ENCODE measurements at regions not wholly inside any gene's neighbourhood (a gene's known extent, or its start where the extent isn't known, plus 50 kb on each side); places are given as distances from the start of the nearest gene placed in this dataset.

- Histone ChIP-seq H3K9me3 (ENCODE audit: control insufficient read depth, insufficient read depth, low read length) (peaks cover 8% of the 10 kb centered on the region), H3K27me3 (ENCODE audit: control insufficient read depth, insufficient read depth, low read length) (no peaks in the 10 kb centered on the region), H3K27ac (ENCODE audit: low read depth, low read length) (no peak overlapping the region), H3K4me3 (ENCODE audit: low read depth, low read length) (no peak overlapping the region)
- ChIA-PET CTCF (no interaction called here), POLR2A (no interaction called here)
- no peak for DNase-seq (ENCODE audit: low read depth, low spot score)
- no peak for TF ChIP-seq CTCF (IDR thresholded peaks at IDR 0.05; ENCODE audit: low read depth, low read length)
These were observed 209.7 kb upstream of the SGO1 start for GRCh38 chr3:20395692-20396091.

- TF ChIP-seq CTCF (IDR thresholded peaks at IDR 0.05; ENCODE audit: low read depth, low read length), result no peak
- Histone ChIP-seq H3K27me3 (ENCODE audit: control insufficient read depth, insufficient read depth, low read length) (no peaks in the 10 kb centered on the region), H3K27ac (ENCODE audit: low read depth, low read length) (no peak overlapping the region), H3K4me3 (ENCODE audit: low read depth, low read length) (no peak overlapping the region), H3K9me3 (ENCODE audit: control insufficient read depth, insufficient read depth, low read length) (peaks cover 8% of the 10 kb centered on the region)
- ChIA-PET POLR2A (no interaction called here), CTCF (no interaction called here)
- DNase-seq (ENCODE audit: low read depth, low spot score), result no peak
These were observed 208.2 kb upstream of the SGO1 start for GRCh38 chr3:20394243-20394642.

- no peak overlapping the region for H3K27ac ChIP-seq (ENCODE audit: low read depth, low read length)
- ChIA-PET POLR2A (no interaction called here), CTCF (no interaction called here)
- H3K4me3 ChIP-seq (ENCODE audit: low read depth, low read length), result no peak overlapping the region
- H3K27me3 ChIP-seq (ENCODE audit: control insufficient read depth, insufficient read depth, low read length), result no peaks in the 10 kb centered on the region
- peaks cover 8% of the 10 kb centered on the region for H3K9me3 ChIP-seq (ENCODE audit: control insufficient read depth, insufficient read depth, low read length)
- TF ChIP-seq CTCF (IDR thresholded peaks at IDR 0.05; ENCODE audit: low read depth, low read length), result no peak
- DNase-seq (ENCODE audit: low read depth, low spot score), result no peak
These were observed 205.6 kb upstream of the SGO1 start for GRCh38 chr3:20391644-20392043.

GRCh38 chr3:20388971-20389370 lies 203.0 kb upstream of the SGO1 start:
- H3K4me3 ChIP-seq (ENCODE audit: low read depth, low read length), result no peak overlapping the region
- peaks cover under 1% of the 10 kb centered on the region; the same call in 1 of the 2 replicates for H3K9me3 ChIP-seq (ENCODE audit: control insufficient read depth, insufficient read depth, low read length)
- ChIA-PET CTCF (no interaction called here), POLR2A (no interaction called here)
- no peak overlapping the region for H3K27ac ChIP-seq (ENCODE audit: low read depth, low read length)
- DNase-seq (ENCODE audit: low read depth, low spot score), result no peak
- TF ChIP-seq CTCF (IDR thresholded peaks at IDR 0.05; ENCODE audit: low read depth, low read length), result no peak
- no peaks in the 10 kb centered on the region for H3K27me3 ChIP-seq (ENCODE audit: control insufficient read depth, insufficient read depth, low read length)

GRCh38 chr3:20380295-20380694 lies 194.3 kb upstream of the SGO1 start:
- no peak overlapping the region for H3K27ac ChIP-seq (ENCODE audit: low read depth, low read length)
- no peak for TF ChIP-seq CTCF (IDR thresholded peaks at IDR 0.05; ENCODE audit: low read depth, low read length)
- no peak for DNase-seq (ENCODE audit: low read depth, low spot score)
- no peaks in the 10 kb centered on the region for H3K27me3 ChIP-seq (ENCODE audit: control insufficient read depth, insufficient read depth, low read length)
- H3K9me3 ChIP-seq (ENCODE audit: control insufficient read depth, insufficient read depth, low read length), result no peaks in the 10 kb centered on the region; the same call in 1 of the 2 replicates
- ChIA-PET POLR2A (no interaction called here), CTCF (no interaction called here)
- no peak overlapping the region for H3K4me3 ChIP-seq (ENCODE audit: low read depth, low read length)

All from AG04450 (cell line).